OCI-LY1 (cell line): ENCODE measurements at regions not wholly inside any gene's neighbourhood (a gene's known extent, or its start where the extent isn't known, plus 50 kb on each side); places are given as distances from the start of the nearest gene placed in this dataset.

Experiments
- H2AFZ ChIP-seq: fragments of 200-600 bp; sonication (generic), shearing (Covaris generic); 2 replicates; pipeline ENCODE4 v1.6.0; 2014; ENCODE audit warnings: antibody characterized with exemption, mild to moderate bottlenecking, low read length
- H3F3A ChIP-seq: fragments of 200-600 bp; sonication (generic), shearing (Covaris generic); 2 replicates; pipeline ENCODE4 v1.6.0; 2014; ENCODE audit warnings: mild to moderate bottlenecking, antibody characterized with exemption, low read length, moderate library complexity; ENCODE audit not compliant: insufficient read depth
- H3K27ac ChIP-seq: fragments of 200-600 bp; sonication (generic); 2 replicates; pipeline ENCODE4 v1.5.1; 2014; ENCODE audit warnings: low read length, mixed run types, mild to moderate bottlenecking, low read depth; ENCODE audit not compliant: poor library complexity, severe bottlenecking
- H3K27me3 ChIP-seq: fragments of 200-600 bp; sonication (generic); 2 replicates; pipeline ENCODE4 v1.6.0; 2014; ENCODE audit warnings: antibody characterized with exemption, mild to moderate bottlenecking, low read length, moderate library complexity; ENCODE audit not compliant: insufficient read depth
- H3K36me3 ChIP-seq: fragments of 200-600 bp; sonication (generic); 2 replicates; pipeline ENCODE4 v1.6.1; 2014; ENCODE audit warnings: mild to moderate bottlenecking, antibody characterized with exemption, low read length, moderate library complexity, mixed read lengths; ENCODE audit not compliant: insufficient read depth
- H3K4me1 ChIP-seq: fragments of 200-600 bp; sonication (generic); 2 replicates; pipeline ENCODE4 v1.5.1; 2014; ENCODE audit warnings: mild to moderate bottlenecking, low read length, moderate library complexity; ENCODE audit not compliant: insufficient read depth, severe bottlenecking
- H3K4me2 ChIP-seq: fragments of 200-600 bp; sonication (generic), shearing (Covaris generic); 2 replicates; pipeline ENCODE4 v1.6.1; 2014; ENCODE audit warnings: low read length
- H3K4me3 ChIP-seq: fragments of 200-600 bp; sonication (generic); 2 replicates; pipeline ENCODE4 v1.5.1; 2014; ENCODE audit warnings: low read length, low read depth, mild to moderate bottlenecking, mixed read lengths; ENCODE audit not compliant: poor library complexity, severe bottlenecking
- H3K79me2 ChIP-seq: fragments of 200-600 bp; shearing (Covaris generic); 2 replicates; pipeline ENCODE4 v1.6.1; 2016; ENCODE audit warnings: mixed run types, low read length, mixed read lengths; ENCODE audit not compliant: insufficient read depth
- H3K9ac ChIP-seq: fragments of 200-600 bp; sonication (generic), shearing (Covaris generic); 2 replicates; pipeline ENCODE4 v1.6.1; 2014; ENCODE audit warnings: mild to moderate bottlenecking, low read length, mixed read lengths
- H3K9me2 ChIP-seq: fragments of 200-600 bp; sonication (generic), shearing (Covaris generic); 2 replicates; pipeline ENCODE4 v1.6.1; 2014; ENCODE audit warnings: low read depth, mild to moderate bottlenecking, low read length, mixed read lengths
- H3K9me3 ChIP-seq: fragments of 200-600 bp; shearing (Covaris generic); 2 replicates; pipeline ENCODE4 v1.6.1; 2014; ENCODE audit warnings: low read length, mixed read lengths
- H4K20me1 ChIP-seq: fragments of 200-600 bp; sonication (generic), shearing (Covaris generic); 2 replicates; pipeline ENCODE4 v1.6.0; 2016; ENCODE audit warnings: mild to moderate bottlenecking, low read length; ENCODE audit not compliant: insufficient read depth
- EZH2 ChIP-seq: fragments of 200-600 bp; sonication (generic), shearing (Covaris generic); IDR thresholded peaks from 2 replicates; pipeline ENCODE4 v1.8.0; 2017; ENCODE audit warnings: borderline replicate concordance, mixed run types, mild to moderate bottlenecking, antibody characterized with exemption, low read length, moderate library complexity, mixed read lengths
- TF ChIP-seq, protein P1 (sequence below): fragments of 200-600 bp; sonication (generic), shearing (Covaris generic); IDR thresholded peaks from 2 replicates; pipeline ENCODE4 v1.5.1; 2017; ENCODE audit warnings: mild to moderate bottlenecking, antibody characterized with exemption, low read length, moderate library complexity, mixed read lengths

DNA sequence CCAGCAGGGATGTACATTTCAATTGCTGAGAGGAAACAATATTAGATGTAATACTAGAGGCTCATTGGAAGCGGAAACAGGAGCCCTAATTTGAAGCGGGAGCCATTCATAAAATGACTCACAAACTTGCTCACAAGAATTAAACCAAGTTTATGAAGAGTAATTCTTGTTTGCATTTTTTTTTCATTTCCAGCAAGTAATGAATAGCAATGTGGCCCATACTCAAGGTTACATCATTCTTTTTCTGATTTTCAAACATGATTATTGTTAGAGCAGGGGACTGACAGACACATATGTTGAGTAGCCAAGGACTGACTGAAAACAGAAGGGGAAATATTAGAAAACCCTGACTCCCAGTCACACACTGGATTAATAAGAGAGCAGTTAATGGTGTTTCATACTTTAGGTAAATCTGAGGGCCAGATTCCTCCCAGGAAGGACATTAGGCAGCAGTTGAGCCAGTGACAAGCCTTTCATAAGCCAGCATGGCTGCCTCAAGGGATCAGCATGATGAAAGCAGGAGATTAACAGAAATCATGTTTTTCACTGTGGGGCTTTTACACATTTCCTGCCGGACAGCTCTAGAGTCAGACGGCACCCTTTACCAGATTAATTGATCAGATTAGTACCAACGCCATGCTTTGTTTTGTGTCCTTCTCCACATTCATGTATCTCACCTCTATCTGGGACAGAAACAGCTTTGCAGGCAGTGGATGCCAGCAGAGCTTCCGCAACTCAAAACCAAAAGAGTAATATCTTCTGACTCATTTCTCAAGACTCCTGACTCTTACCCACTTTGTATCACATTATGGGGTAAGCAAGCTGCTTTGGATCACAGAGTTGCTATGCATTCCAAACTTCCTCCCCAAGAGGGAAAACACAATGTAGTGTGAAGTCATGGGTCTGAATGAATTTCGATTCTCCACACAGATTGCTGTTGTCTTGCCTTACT is 831.6 kb downstream of the KCNA4 start:
- Histone ChIP-seq H3K9me2 (no peaks in the 10 kb centered on the region), H3K27me3 (no peaks in the 10 kb centered on the region), H2AFZ (no peak overlapping the region), H3K9ac (no peak overlapping the region), H3F3A (no peaks in the 10 kb centered on the region), H4K20me1 (no peaks in the 10 kb centered on the region), H3K27ac (no peak overlapping the region), H3K36me3 (no peaks in the 10 kb centered on the region), H3K4me1 (no peaks in the 10 kb centered on the region), H3K79me2 (no peaks in the 10 kb centered on the region), H3K4me3 (no peak overlapping the region), H3K9me3 (no peaks in the 10 kb centered on the region), H3K4me2 (no peak overlapping the region)
- TF ChIP-seq, protein P1, sequence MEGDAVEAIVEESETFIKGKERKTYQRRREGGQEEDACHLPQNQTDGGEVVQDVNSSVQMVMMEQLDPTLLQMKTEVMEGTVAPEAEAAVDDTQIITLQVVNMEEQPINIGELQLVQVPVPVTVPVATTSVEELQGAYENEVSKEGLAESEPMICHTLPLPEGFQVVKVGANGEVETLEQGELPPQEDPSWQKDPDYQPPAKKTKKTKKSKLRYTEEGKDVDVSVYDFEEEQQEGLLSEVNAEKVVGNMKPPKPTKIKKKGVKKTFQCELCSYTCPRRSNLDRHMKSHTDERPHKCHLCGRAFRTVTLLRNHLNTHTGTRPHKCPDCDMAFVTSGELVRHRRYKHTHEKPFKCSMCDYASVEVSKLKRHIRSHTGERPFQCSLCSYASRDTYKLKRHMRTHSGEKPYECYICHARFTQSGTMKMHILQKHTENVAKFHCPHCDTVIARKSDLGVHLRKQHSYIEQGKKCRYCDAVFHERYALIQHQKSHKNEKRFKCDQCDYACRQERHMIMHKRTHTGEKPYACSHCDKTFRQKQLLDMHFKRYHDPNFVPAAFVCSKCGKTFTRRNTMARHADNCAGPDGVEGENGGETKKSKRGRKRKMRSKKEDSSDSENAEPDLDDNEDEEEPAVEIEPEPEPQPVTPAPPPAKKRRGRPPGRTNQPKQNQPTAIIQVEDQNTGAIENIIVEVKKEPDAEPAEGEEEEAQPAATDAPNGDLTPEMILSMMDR: no peak
- no peak for TF ChIP-seq EZH2

DNA sequence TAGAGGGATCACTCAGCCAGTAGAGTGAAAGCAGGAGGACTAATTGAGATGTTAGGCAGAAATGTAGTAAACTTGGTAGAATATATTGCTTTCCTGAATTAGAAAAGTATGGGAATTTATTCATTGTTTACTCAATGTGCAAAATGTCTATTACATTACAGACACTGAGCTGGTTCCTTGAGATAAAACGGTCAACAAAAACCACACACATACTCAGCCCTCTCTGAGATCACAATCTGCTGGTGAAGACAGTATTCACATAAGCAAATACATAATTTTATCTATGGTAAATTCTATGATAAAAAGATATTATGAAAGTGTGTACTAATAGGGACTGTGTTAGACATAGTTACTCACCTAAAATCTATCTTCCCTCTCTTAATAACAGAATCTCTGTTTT is 833.5 kb downstream of the KCNA4 start:
- no peak for TF ChIP-seq EZH2
- TF ChIP-seq, protein P1: no peak
- H3K36me3 ChIP-seq: no peaks in the 10 kb centered on the region
- no peak overlapping the region for H2AFZ ChIP-seq
- H3K9ac ChIP-seq: no peak overlapping the region
- no peaks in the 10 kb centered on the region for H3K9me2 ChIP-seq
- no peaks in the 10 kb centered on the region for H4K20me1 ChIP-seq
- H3K27me3 ChIP-seq: no peaks in the 10 kb centered on the region
- no peaks in the 10 kb centered on the region for H3K9me3 ChIP-seq
- H3K27ac ChIP-seq: no peak overlapping the region
- H3K4me3 ChIP-seq: no peak overlapping the region
- no peak overlapping the region for H3K4me2 ChIP-seq
- no peaks in the 10 kb centered on the region for H3F3A ChIP-seq
- no peaks in the 10 kb centered on the region for H3K79me2 ChIP-seq
- no peaks in the 10 kb centered on the region for H3K4me1 ChIP-seq

DNA sequence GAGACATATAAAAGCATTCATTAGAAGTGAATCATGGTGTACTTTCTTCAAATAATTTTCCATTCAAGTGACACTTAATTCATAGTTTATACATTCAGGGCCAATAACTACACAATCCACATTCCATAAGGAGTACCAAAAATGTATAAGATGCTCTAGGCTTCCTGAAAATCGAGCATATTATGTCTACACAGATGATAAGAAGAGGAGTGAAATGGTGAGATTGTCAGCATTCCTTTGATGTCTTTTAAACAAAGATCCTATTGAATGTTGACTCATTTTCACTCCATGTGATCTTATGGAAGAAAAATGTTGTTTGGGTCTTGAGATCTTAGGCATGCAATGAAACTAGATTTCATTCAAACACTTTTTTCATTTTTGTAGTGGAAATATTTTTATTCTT is 843.2 kb downstream of the KCNA4 start:
- no peaks in the 10 kb centered on the region for H4K20me1 ChIP-seq
- no peaks in the 10 kb centered on the region for H3K27me3 ChIP-seq
- H3K9me3 ChIP-seq: no peaks in the 10 kb centered on the region
- TF ChIP-seq, protein P1: no peak
- TF ChIP-seq EZH2: no peak
- no peak overlapping the region for H3K27ac ChIP-seq
- H3K4me1 ChIP-seq: no peaks in the 10 kb centered on the region
- no peak overlapping the region for H3K4me3 ChIP-seq
- no peaks in the 10 kb centered on the region for H3K36me3 ChIP-seq
- no peaks in the 10 kb centered on the region for H3F3A ChIP-seq
- no peak overlapping the region for H2AFZ ChIP-seq
- H3K9ac ChIP-seq: no peak overlapping the region
- no peaks in the 10 kb centered on the region for H3K79me2 ChIP-seq
- H3K9me2 ChIP-seq: no peaks in the 10 kb centered on the region
- no peak overlapping the region for H3K4me2 ChIP-seq
